ENCODE measurements at regions not wholly inside any gene's neighbourhood (a gene's known extent, or its start where the extent isn't known, plus 50 kb on each side); places are given as distances from the start of the nearest gene placed in this dataset.

DNA sequence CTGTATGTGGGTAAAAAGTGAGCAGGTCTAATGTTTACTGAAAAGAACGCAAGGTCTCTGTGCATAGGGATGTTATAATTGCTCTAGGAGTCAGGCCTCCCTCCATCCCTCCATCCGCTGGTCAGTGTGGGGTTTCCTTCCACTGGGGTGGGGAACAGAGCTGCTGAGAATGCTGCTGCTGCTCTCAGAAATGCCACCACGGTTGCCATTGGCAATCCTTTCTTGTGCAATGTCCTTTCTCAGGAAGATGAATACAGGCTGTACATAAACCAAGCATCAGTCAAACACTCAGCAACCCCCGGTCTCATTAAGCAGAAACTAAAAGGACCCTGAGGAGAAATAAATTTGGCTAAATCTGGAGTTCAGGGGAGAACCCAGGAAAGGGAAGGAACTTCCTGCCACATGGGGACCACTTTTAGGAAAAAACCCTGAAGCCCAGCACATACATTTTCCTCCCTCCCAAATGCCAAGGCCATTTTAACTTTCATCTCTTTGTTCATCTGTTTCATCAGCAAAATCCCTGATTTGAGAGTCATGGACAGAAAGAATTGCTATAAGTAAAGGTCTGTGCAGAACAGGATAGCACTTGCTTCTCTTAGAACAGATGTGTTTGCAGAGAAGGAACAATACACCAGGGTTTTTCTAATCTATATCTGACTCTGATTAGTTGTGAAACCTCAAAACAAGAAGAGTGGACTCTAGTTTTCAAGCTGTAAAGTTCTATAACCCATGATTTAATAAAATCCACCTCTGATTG lies 70.4 kb upstream of the SLC1A3 start:
- no peak overlapping the region for H3K4me3 ChIP-seq (ENCODE audit: low read depth, low read length)
- ChIA-PET CTCF (no interaction called here), POLR2A (no interaction called here)
- H3K27ac Mint-ChIP-seq (ENCODE audit: unreplicated experiment) = no peak overlapping the region
- H3K36me3 ChIP-seq (ENCODE audit: control insufficient read depth, insufficient read depth, low read length) = no peaks in the 10 kb centered on the region
- H3K4me1 ChIP-seq = no peaks in the 10 kb centered on the region
- no peaks in the 10 kb centered on the region for H3K27me3 ChIP-seq (replicated peaks; ENCODE audit: control insufficient read depth, insufficient read depth, low read length)
- no TSS peak for BruUV-seq (replicated peaks)
- no peaks in the 10 kb centered on the region for H3K9me3 ChIP-seq
- no peaks in the 10 kb centered on the region for H3K9me3 Mint-ChIP-seq (ENCODE audit: unreplicated experiment)
- no peak for DNase-seq
- intact Hi-C loops (cut with micrococcal nuclease; ENCODE audit: unreplicated experiment) = no loop called here
- H3K4me1 Mint-ChIP-seq (ENCODE audit: low read depth, unreplicated experiment) = no peaks in the 10 kb centered on the region
- no peak overlapping the region for H3K4me3 Mint-ChIP-seq (ENCODE audit: unreplicated experiment)
- H3K36me3 Mint-ChIP-seq (ENCODE audit: insufficient read depth, unreplicated experiment) = no peaks in the 10 kb centered on the region
- TF ChIP-seq, protein P1, sequence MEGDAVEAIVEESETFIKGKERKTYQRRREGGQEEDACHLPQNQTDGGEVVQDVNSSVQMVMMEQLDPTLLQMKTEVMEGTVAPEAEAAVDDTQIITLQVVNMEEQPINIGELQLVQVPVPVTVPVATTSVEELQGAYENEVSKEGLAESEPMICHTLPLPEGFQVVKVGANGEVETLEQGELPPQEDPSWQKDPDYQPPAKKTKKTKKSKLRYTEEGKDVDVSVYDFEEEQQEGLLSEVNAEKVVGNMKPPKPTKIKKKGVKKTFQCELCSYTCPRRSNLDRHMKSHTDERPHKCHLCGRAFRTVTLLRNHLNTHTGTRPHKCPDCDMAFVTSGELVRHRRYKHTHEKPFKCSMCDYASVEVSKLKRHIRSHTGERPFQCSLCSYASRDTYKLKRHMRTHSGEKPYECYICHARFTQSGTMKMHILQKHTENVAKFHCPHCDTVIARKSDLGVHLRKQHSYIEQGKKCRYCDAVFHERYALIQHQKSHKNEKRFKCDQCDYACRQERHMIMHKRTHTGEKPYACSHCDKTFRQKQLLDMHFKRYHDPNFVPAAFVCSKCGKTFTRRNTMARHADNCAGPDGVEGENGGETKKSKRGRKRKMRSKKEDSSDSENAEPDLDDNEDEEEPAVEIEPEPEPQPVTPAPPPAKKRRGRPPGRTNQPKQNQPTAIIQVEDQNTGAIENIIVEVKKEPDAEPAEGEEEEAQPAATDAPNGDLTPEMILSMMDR (IDR thresholded peaks at IDR 0.05; ENCODE audit: insufficient read depth in 1 of 2, low read depth in 1 of 2, low read length in 1 of 2, severe bottlenecking in 1 of 2, unreplicated experiment in 1 of 2) = no peak
- no peaks in the 10 kb centered on the region for H3K27me3 Mint-ChIP-seq (ENCODE audit: insufficient read depth, unreplicated experiment)

DNA sequence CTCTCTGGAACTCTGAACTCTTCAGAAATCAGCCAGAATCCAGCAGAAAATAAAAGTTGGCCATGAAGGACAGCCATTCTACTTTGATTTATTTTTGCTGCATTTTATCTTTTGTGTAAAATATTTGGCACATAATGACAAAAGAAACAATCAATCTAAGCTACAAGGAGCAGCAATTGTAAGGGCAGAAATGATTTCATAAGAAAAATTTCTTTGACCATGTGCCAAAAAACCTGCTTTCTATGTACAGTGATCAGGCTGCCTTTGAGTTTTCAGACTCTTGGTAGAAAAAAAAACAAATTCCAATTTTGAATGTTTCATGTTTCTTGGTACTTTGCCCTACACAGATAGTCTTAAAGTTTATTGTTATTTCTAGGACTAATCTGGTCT lies 69.8 kb upstream of the SLC1A3 start:
- Histone ChIP-seq H3K9me3 (no peaks in the 10 kb centered on the region), H3K4me3 (ENCODE audit: low read depth, low read length) (no peak overlapping the region), H3K27me3 (replicated peaks; ENCODE audit: control insufficient read depth, insufficient read depth, low read length) (no peaks in the 10 kb centered on the region), H3K4me1 (no peaks in the 10 kb centered on the region), H3K36me3 (ENCODE audit: control insufficient read depth, insufficient read depth, low read length) (no peaks in the 10 kb centered on the region)
- H3K9me3 Mint-ChIP-seq (ENCODE audit: unreplicated experiment) = no peaks in the 10 kb centered on the region
- ChIA-PET POLR2A (no interaction called here), CTCF (no interaction called here)
- DNase-seq = no peak
- TF ChIP-seq, protein P1 (IDR thresholded peaks at IDR 0.05; ENCODE audit: insufficient read depth in 1 of 2, low read depth in 1 of 2, low read length in 1 of 2, severe bottlenecking in 1 of 2, unreplicated experiment in 1 of 2) = no peak
- intact Hi-C loops (cut with micrococcal nuclease; ENCODE audit: unreplicated experiment) = no loop called here
- H3K27me3 Mint-ChIP-seq (ENCODE audit: insufficient read depth, unreplicated experiment) = no peaks in the 10 kb centered on the region
- no peaks in the 10 kb centered on the region for H3K36me3 Mint-ChIP-seq (ENCODE audit: insufficient read depth, unreplicated experiment)
- H3K4me1 Mint-ChIP-seq (ENCODE audit: low read depth, unreplicated experiment) = no peaks in the 10 kb centered on the region
- H3K27ac Mint-ChIP-seq (ENCODE audit: unreplicated experiment) = no peak overlapping the region
- BruUV-seq (replicated peaks) = no TSS peak
- no peak overlapping the region for H3K4me3 Mint-ChIP-seq (ENCODE audit: unreplicated experiment)

DNA sequence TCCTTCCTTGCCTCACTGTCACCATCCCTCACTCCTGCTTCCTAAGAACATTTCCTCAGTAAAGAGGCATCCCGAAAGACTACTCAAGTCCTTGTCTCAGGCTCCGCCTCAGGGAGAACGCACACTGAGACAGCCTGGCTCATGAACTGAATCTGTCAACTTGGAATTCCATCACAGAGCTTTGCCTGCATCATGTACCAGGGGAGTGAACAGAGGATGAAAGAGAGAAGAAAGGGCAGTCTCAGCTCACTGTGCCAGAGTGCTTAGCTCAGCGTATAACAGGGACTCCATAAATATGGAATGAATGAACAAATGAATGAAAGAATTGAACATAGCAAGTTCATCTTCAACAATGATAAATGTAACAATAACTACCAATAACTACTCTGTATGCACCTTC lies 68.7 kb upstream of the SLC1A3 start:
- no peaks in the 10 kb centered on the region for H3K36me3 ChIP-seq (ENCODE audit: control insufficient read depth, insufficient read depth, low read length)
- ChIA-PET POLR2A (no interaction called here), CTCF (no interaction called here)
- TF ChIP-seq, protein P1 (IDR thresholded peaks at IDR 0.05; ENCODE audit: insufficient read depth in 1 of 2, low read depth in 1 of 2, low read length in 1 of 2, severe bottlenecking in 1 of 2, unreplicated experiment in 1 of 2) = no peak
- H3K4me3 ChIP-seq (ENCODE audit: low read depth, low read length) = no peak overlapping the region
- Mint-ChIP-seq H3K4me3 (ENCODE audit: unreplicated experiment) (no peak overlapping the region), H3K36me3 (ENCODE audit: insufficient read depth, unreplicated experiment) (no peaks in the 10 kb centered on the region), H3K9me3 (ENCODE audit: unreplicated experiment) (no peaks in the 10 kb centered on the region), H3K27me3 (ENCODE audit: insufficient read depth, unreplicated experiment) (no peaks in the 10 kb centered on the region), H3K27ac (ENCODE audit: unreplicated experiment) (no peak overlapping the region), H3K4me1 (ENCODE audit: low read depth, unreplicated experiment) (no peaks in the 10 kb centered on the region)
- no TSS peak for BruUV-seq (replicated peaks)
- no peaks in the 10 kb centered on the region for H3K27me3 ChIP-seq (replicated peaks; ENCODE audit: control insufficient read depth, insufficient read depth, low read length)
- H3K4me1 ChIP-seq = no peaks in the 10 kb centered on the region
- H3K9me3 ChIP-seq = no peaks in the 10 kb centered on the region
- intact Hi-C loops (cut with micrococcal nuclease; ENCODE audit: unreplicated experiment) = no loop called here
- DNase-seq = no peak

Measured in Caco-2 (cell line).